GM23248 (cell line): ENCODE measurements at regions not wholly inside any gene's neighbourhood (a gene's known extent, or its start where the extent isn't known, plus 50 kb on each side); places are given as distances from the start of the nearest gene placed in this dataset.

Experiments used
- DNase-seq: peaks from one replicate; pipeline ENCODE4 v3.0.0-alpha.2; 2015
- H2AFZ ChIP-seq: fragments of 200-600 bp; sonication (generic); 2 replicates; pipeline ENCODE4 v1.6.1; 2016; ENCODE audit warnings: antibody characterized with exemption
- H3F3A ChIP-seq: fragments of 200-600 bp; sonication (generic); 2 replicates; pipeline ENCODE4 v1.6.1; 2016; ENCODE audit warnings: mild to moderate bottlenecking, antibody characterized with exemption, mixed run types; ENCODE audit not compliant: insufficient read depth
- H3K27ac ChIP-seq: fragments of 200-600 bp; sonication (generic); 2 replicates; pipeline ENCODE4 v1.5.1; 2016; ENCODE audit warnings: mild to moderate bottlenecking
- H3K27me3 ChIP-seq: fragments of 200-600 bp; sonication (generic); replicated peaks from 2 replicates; pipeline ENCODE4 v1.6.1; 2016; ENCODE audit warnings: mild to moderate bottlenecking; ENCODE audit not compliant: insufficient read depth
- H3K36me3 ChIP-seq: fragments of 200-600 bp; sonication (generic); 2 replicates; pipeline ENCODE4 v1.6.1; 2016; ENCODE audit warnings: low read depth, mild to moderate bottlenecking
- H3K4me1 ChIP-seq: fragments of 200-600 bp; sonication (generic); 2 replicates; pipeline ENCODE4 v1.6.1; 2016; ENCODE audit warnings: mild to moderate bottlenecking; ENCODE audit not compliant: insufficient read depth
- H3K4me2 ChIP-seq: fragments of 200-600 bp; sonication (generic); one replicate; pipeline ENCODE4 v1.6.1; 2016; ENCODE audit warnings: mild to moderate bottlenecking; ENCODE audit not compliant: unreplicated experiment
- H3K4me3 ChIP-seq: fragments of 200-600 bp; sonication (generic); 2 replicates; pipeline ENCODE4 v1.5.1; 2016; ENCODE audit warnings: mild to moderate bottlenecking
- H3K79me2 ChIP-seq: fragments of 200-600 bp; sonication (generic); 2 replicates; pipeline ENCODE4 v1.6.1; 2016; ENCODE audit warnings: mild to moderate bottlenecking; ENCODE audit not compliant: insufficient read depth
- H3K9ac ChIP-seq: fragments of 200-600 bp; sonication (generic); 2 replicates; pipeline ENCODE4 v1.6.1; 2016; ENCODE audit warnings: mild to moderate bottlenecking
- H3K9me2 ChIP-seq: fragments of 200-600 bp; sonication (generic); 2 replicates; pipeline ENCODE4 v1.6.1; 2016; ENCODE audit warnings: mixed run types, mild to moderate bottlenecking, moderate library complexity; ENCODE audit not compliant: insufficient read depth
- H3K9me3 ChIP-seq: fragments of 200-600 bp; sonication (generic); one replicate; pipeline ENCODE4 v1.6.1; 2017; ENCODE audit warnings: low read depth
- H4K20me1 ChIP-seq: fragments of 200-600 bp; sonication (generic); 2 replicates; pipeline ENCODE4 v1.6.0; 2016; ENCODE audit not compliant: insufficient read depth
- EZH2 ChIP-seq: fragments of 200-600 bp; sonication (generic); IDR thresholded peaks from 2 replicates; pipeline ENCODE4 v1.6.1; 2018; ENCODE audit warnings: antibody characterized with exemption, mild to moderate bottlenecking; ENCODE audit not compliant: insufficient read depth, poor library complexity, severe bottlenecking
- EZH2phosphoT487 ChIP-seq: fragments of 200-600 bp; sonication (generic); IDR thresholded peaks from 2 replicates; pipeline ENCODE4 v1.6.1; 2018; ENCODE audit warnings: antibody characterized with exemption, moderate library complexity, mild to moderate bottlenecking, low read depth; ENCODE audit not compliant: insufficient read depth
- WGBS, 2 experiments: methylation state at CpG; one replicate each; pipeline ENCODE4 v1.1.6; 2015 to 2017; ENCODE audit warnings: low lambda C conversion rate in 2 of 2, low coverage in 1 of 2; ENCODE audit errors: missing lambda C conversion rate in 2 of 2; 5-methylcytosine and 5-hydroxymethylcytosine counted together
- in situ Hi-C: fragments of 300-500 bp; cut with MboI; formaldehyde crosslinking; loops from 2 replicates; pipeline ENCODE4 v1.15.0; 2020

- no peak overlapping the region for H3K27ac ChIP-seq
- no peaks in the 10 kb centered on the region for H3K9me2 ChIP-seq
- WGBS, 2 experiments = 69 to 81% methylated on average over 3 of the region's 3 CpGs
- peaks cover 12% of the 10 kb centered on the region; the same call in 1 of the 2 replicates for H3F3A ChIP-seq
- no peak overlapping the region for H3K9ac ChIP-seq
- no peak overlapping the region for H3K4me3 ChIP-seq
- H3K79me2 ChIP-seq = no peaks in the 10 kb centered on the region
- in situ Hi-C loops = no loop called here
- DNase-seq = peak; percentile 27
- no peaks in the 10 kb centered on the region for H3K36me3 ChIP-seq
- H4K20me1 ChIP-seq = no peaks in the 10 kb centered on the region
- no peak overlapping the region for H3K4me2 ChIP-seq
- no peaks in the 10 kb centered on the region for H3K9me3 ChIP-seq
- H2AFZ ChIP-seq = no peak overlapping the region
- TF ChIP-seq EZH2phosphoT487 (no peak), EZH2 (no peak)
- H3K27me3 ChIP-seq = no peaks in the 10 kb centered on the region
- peaks cover 14% of the 10 kb centered on the region for H3K4me1 ChIP-seq
These were observed 87.9 kb upstream of the KLF14 start for GRCh38 chr7:130821864-130822263.

- Histone ChIP-seq H3K27ac (no peak overlapping the region), H4K20me1 (no peaks in the 10 kb centered on the region), H3K9me3 (no peaks in the 10 kb centered on the region), H3K4me1 (peaks cover 14% of the 10 kb centered on the region), H3K4me3 (peak overlapping the region; percentile 39), H3K27me3 (no peaks in the 10 kb centered on the region), H3K9ac (peak overlapping the region; percentile 15; the same call in 1 of the 2 replicates), H3K4me2 (peak overlapping the region; percentile 43), H3F3A (peaks cover 12% of the 10 kb centered on the region; the same call in 1 of the 2 replicates), H2AFZ (peak overlapping the region; percentile 49), H3K9me2 (no peaks in the 10 kb centered on the region), H3K36me3 (no peaks in the 10 kb centered on the region), H3K79me2 (no peaks in the 10 kb centered on the region)
- in situ Hi-C loops = no loop called here
- TF ChIP-seq EZH2 (no peak), EZH2phosphoT487 (no peak)
- peak; percentile 44 for DNase-seq
- WGBS, 2 experiments = 21 to 32% methylated on average over 2 of the region's 2 CpGs
These were observed 88.6 kb upstream of the KLF14 start for GRCh38 chr7:130822642-130823041.

- Histone ChIP-seq H3K4me1 (peaks cover 14% of the 10 kb centered on the region), H3K27me3 (no peaks in the 10 kb centered on the region), H3K4me3 (peak overlapping the region; percentile 39), H3K4me2 (peak overlapping the region; percentile 43), H3K36me3 (no peaks in the 10 kb centered on the region), H3K79me2 (no peaks in the 10 kb centered on the region), H3F3A (peaks cover 12% of the 10 kb centered on the region; the same call in 1 of the 2 replicates), H3K9me3 (no peaks in the 10 kb centered on the region), H3K27ac (no peak overlapping the region), H2AFZ (peak overlapping the region; percentile 49), H4K20me1 (no peaks in the 10 kb centered on the region), H3K9ac (peak overlapping the region; percentile 15; the same call in 1 of the 2 replicates), H3K9me2 (no peaks in the 10 kb centered on the region)
- in situ Hi-C loops = no loop called here
- 59 to 79% methylated on average over 2 of the region's 2 CpGs for WGBS, 2 experiments
- TF ChIP-seq EZH2phosphoT487 (no peak), EZH2 (no peak)
- DNase-seq = peak; percentile 39
These were observed 89.1 kb upstream of the KLF14 start for GRCh38 chr7:130823060-130823459.

GRCh38 chr7:130825819-130826218 lies 91.8 kb upstream of the KLF14 start:
- Histone ChIP-seq H3K9ac (no peak overlapping the region), H3K9me3 (no peaks in the 10 kb centered on the region), H3K36me3 (no peaks in the 10 kb centered on the region), H2AFZ (no peak overlapping the region), H3K27ac (no peak overlapping the region), H3F3A (peaks cover 12% of the 10 kb centered on the region; the same call in 1 of the 2 replicates), H3K4me1 (peaks cover 14% of the 10 kb centered on the region), H3K4me2 (no peak overlapping the region), H3K9me2 (no peaks in the 10 kb centered on the region), H3K27me3 (no peaks in the 10 kb centered on the region), H3K4me3 (no peak overlapping the region), H4K20me1 (no peaks in the 10 kb centered on the region), H3K79me2 (no peaks in the 10 kb centered on the region)
- TF ChIP-seq EZH2 (no peak), EZH2phosphoT487 (no peak)
- no peak for DNase-seq
- in situ Hi-C loops = no loop called here

- peaks cover 6% of the 10 kb centered on the region; the same call in 1 of the 2 replicates for H3K4me1 ChIP-seq
- in situ Hi-C loops = no loop called here
- H3K9ac ChIP-seq = no peak overlapping the region
- H3K36me3 ChIP-seq = no peaks in the 10 kb centered on the region
- TF ChIP-seq EZH2 (no peak), EZH2phosphoT487 (no peak)
- WGBS, 2 experiments = 68 to 81% methylated on average over 2 of the region's 2 CpGs
- no peaks in the 10 kb centered on the region for H3K9me2 ChIP-seq
- DNase-seq = no peak
- H3K9me3 ChIP-seq = no peaks in the 10 kb centered on the region
- H3K4me3 ChIP-seq = no peak overlapping the region
- H3K4me2 ChIP-seq = no peak overlapping the region
- peaks cover 5% of the 10 kb centered on the region; the same call in 1 of the 2 replicates for H3F3A ChIP-seq
- no peak overlapping the region for H3K27ac ChIP-seq
- no peaks in the 10 kb centered on the region for H3K27me3 ChIP-seq
- no peaks in the 10 kb centered on the region for H4K20me1 ChIP-seq
- no peak overlapping the region for H2AFZ ChIP-seq
- H3K79me2 ChIP-seq = no peaks in the 10 kb centered on the region
These were observed 95.4 kb upstream of the KLF14 start for GRCh38 chr7:130829415-130829814.
